Caki2 (cell line): ENCODE measurements at regions not wholly inside any gene's neighbourhood (a gene's known extent, or its start where the extent isn't known, plus 50 kb on each side); places are given as distances from the start of the nearest gene placed in this dataset.
A peak's percentile ranks its signal among the peaks of the same experiment; 100 is the strongest.
"Not testable (repeated sequence)": the region's sequence is repeated elsewhere in the genome, so short reads cannot be mapped to it uniquely, and the experiment has no call there.

Experiments
- DNase-seq: peaks from one replicate; pipeline ENCODE4 v3.0.0-alpha.2; 2015; ENCODE audit warnings: low read depth
- in situ Hi-C: cut with HindIII; loops from 2 replicates; pipeline ENCODE4 v1.10.0; 2016; ENCODE audit warnings: low sequenced_read_pairs, low pct_unique_long_range_greater_than_20kb, mixed read lengths

GRCh38 chr6:4364711-4365110 is 229.3 kb upstream of the ECI2 start:
- in situ Hi-C loops: no loop called here
- DNase-seq: no peak

GRCh38 chr6:4364172-4364571 is 228.8 kb upstream of the ECI2 start:
- DNase-seq: no peak
- in situ Hi-C loops: no loop called here

GRCh38 chr6:4363656-4364055 is 228.3 kb upstream of the ECI2 start:
- in situ Hi-C loops: no loop called here

GRCh38 chr6:4362326-4362725 is 227.0 kb upstream of the ECI2 start:
- no peak for DNase-seq
- in situ Hi-C loops: no loop called here

More at GRCh38 chr6:4363656-4364055, 228.3 kb upstream of the ECI2 start:
- peak; percentile 41 for DNase-seq

GRCh38 chr6:4360920-4361319 is 225.5 kb upstream of the ECI2 start:
- DNase-seq: no peak
- in situ Hi-C loops: no loop called here

- in situ Hi-C loops: no loop called here
- DNase-seq: no peak
Measured at GRCh38 chr6:4359108-4359730, 223.8 kb upstream of the ECI2 start.

- in situ Hi-C loops: no loop called here
- peak; percentile 100 for DNase-seq
Measured at GRCh38 chr6:4358414-4359107, 223.2 kb upstream of the ECI2 start.

GRCh38 chr6:4357660-4358152 is 222.3 kb upstream of the ECI2 start:
- DNase-seq, in situ Hi-C loops: not testable (repeated sequence)

- no peak for DNase-seq
- in situ Hi-C loops: no loop called here
Measured at GRCh38 chr6:4356899-4357659, 221.7 kb upstream of the ECI2 start.

GRCh38 chr6:4355241-4355640 is 219.9 kb upstream of the ECI2 start:
- in situ Hi-C loops: no loop called here
- no peak for DNase-seq

GRCh38 chr6:4354181-4354580 is 218.8 kb upstream of the ECI2 start:
- in situ Hi-C loops: no loop called here
- no peak for DNase-seq

GRCh38 chr6:4352731-4353130 is 217.4 kb upstream of the ECI2 start:
- in situ Hi-C loops: no loop called here
- no peak for DNase-seq

GRCh38 chr6:4352322-4352669 is 216.9 kb upstream of the ECI2 start:
- no peak for DNase-seq
- in situ Hi-C loops: no loop called here

- in situ Hi-C loops: no loop called here
- peak; percentile 87 for DNase-seq
Measured at GRCh38 chr6:4351520-4352321, 216.3 kb upstream of the ECI2 start.

- DNase-seq: no peak
- in situ Hi-C loops: no loop called here
Measured at GRCh38 chr6:4350567-4351519, 215.5 kb upstream of the ECI2 start.

- no peak for DNase-seq
- in situ Hi-C loops: no loop called here
Measured at GRCh38 chr6:4349931-4350330, 214.6 kb upstream of the ECI2 start.

- in situ Hi-C loops: no loop called here
- DNase-seq: no peak
Measured at GRCh38 chr6:4349323-4349722, 213.9 kb upstream of the ECI2 start.
